Stimulated activated CD4-positive, alpha-beta T cell treated with anti-CD3 and anti-CD28 coated beads, Interleukin-15, amount 100 ng/mL, for 24 hours (primary cell): ENCODE measurements at regions not wholly inside any gene's neighbourhood (a gene's known extent, or its start where the extent isn't known, plus 50 kb on each side); places are given as distances from the start of the nearest gene placed in this dataset.

Experiments
- DNase-seq: peaks from one replicate; pipeline ENCODE4 v3.0.0-alpha.2; 2020

GRCh38 chr3:25056803-25057351 is 371.2 kb upstream of the RARB start:
- no peak for DNase-seq

GRCh38 chr3:25057379-25057778 is 370.7 kb upstream of the RARB start:
- no peak for DNase-seq

DNA sequence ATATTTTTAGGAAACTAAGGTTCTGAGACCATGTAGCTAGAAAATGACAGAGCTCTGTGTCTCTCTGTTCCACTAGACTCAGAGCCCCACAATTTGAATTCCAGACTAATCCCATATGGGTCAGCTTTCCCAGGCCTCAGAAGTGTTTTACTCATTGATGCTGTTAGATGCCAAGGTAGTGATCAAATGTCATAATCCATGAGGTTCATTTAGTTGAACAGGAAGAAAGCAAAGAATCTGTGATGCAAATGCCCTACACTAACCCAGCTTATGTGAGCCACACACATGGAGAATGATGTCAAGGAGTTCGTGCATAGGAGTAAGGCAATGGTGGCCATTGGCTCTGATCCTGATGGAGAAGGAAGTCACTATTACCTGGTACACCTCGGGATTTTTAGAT is 363.4 kb upstream of the RARB start:
- DNase-seq: no peak

DNA sequence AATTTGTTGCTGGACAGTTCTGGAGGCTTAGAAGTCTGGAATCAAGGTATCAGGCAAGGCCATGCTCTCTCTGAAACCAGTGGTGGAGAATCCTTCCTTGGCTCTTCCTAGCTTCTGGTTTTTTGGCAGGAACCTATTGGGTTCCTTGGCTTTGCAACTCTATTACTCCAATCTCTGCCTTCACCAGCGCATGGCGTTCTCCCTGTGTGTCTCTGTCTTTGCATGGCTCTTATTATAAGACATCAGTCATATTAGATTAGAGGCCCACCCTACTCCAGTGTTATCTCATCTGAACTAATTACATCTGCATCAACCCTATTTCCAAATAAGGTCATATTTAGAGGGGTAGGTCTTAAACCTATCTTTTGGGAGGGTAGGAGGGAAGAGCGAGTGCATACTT is 358.1 kb upstream of the RARB start:
- DNase-seq: no peak

GRCh38 chr3:25071846-25072245 is 356.2 kb upstream of the RARB start:
- no peak for DNase-seq

- DNase-seq: no peak
These were observed 354.6 kb upstream of the RARB start for GRCh38 chr3:25073423-25073822.

DNA sequence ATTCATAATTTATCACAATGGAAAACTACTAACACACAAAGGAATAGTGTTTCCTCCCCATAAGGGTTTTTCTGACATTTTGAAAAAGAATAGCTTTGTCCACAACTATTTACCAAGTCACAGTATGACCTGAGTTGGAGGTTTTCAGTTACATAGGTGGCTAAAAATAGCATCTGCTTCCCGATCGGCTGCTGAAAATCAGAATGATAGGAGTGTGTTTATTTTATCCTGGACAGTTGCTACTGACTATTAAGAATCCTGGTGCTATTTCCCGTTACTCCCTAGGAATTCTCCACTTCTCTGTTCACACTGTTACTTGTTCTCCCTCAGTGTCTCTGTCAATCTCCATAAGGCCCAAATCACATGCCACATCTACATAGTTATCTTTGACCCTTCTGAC is 353.9 kb upstream of the RARB start:
- no peak for DNase-seq

DNA sequence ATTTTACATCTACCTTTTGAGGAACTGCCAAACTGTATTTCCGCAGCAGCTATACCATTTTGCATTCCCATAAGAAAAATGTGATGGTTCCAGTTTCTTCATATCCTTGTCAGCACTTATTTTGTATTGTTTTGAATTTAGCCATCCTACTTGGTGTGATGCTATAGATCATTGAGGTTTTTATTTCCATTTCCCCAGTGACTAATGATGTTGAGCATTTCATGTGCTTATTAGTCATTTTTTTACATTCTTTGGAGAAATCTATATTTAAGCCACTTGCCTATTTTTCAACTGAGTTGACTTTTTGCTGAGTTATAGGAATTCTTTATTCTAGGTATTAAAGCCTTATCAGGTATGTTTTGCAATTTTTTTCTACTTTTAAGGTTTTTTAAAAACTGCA is 347.6 kb upstream of the RARB start:
- DNase-seq: no peak

DNA sequence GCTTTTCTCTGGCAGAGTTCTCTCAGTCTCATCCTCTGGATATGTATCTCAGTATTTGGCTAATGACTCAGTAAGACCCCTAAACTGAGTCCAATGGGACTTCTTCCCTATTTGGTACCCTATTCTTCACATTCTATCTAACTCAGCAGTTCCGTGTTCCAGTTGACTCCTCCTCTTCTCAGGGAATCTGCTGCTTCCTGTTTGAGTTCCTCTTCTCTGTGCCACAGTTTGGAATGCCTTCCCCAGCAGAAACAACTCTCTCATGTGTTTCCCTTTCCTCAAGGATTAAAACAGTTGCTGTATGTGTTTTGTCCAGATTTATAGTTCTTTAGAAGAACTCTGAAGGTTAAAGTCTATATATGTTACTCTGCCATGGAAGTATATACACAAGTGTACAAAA is 344.0 kb upstream of the RARB start:
- DNase-seq: no peak

DNA sequence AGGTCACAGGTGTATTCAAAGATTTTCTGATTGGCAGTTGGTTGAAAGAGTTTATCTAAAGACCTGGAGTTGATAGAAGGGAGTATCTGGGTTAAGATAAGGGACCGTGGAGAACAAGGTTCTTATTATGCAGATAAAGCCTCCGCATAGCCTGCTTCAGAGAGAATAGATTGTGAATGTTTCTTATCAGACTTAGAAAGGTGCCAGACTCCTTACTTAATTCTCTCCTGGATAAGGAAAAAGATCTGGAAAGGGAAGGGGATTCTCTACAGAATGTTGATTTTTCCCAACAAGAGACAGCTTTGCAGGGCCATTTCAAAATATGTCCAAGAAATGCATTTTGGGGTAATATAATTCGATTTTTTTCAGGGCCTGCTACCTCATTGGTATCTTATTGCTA is 341.3 kb upstream of the RARB start:
- DNase-seq: no peak

- DNase-seq: no peak
These were observed 339.8 kb upstream of the RARB start for GRCh38 chr3:25088284-25088683.

DNA sequence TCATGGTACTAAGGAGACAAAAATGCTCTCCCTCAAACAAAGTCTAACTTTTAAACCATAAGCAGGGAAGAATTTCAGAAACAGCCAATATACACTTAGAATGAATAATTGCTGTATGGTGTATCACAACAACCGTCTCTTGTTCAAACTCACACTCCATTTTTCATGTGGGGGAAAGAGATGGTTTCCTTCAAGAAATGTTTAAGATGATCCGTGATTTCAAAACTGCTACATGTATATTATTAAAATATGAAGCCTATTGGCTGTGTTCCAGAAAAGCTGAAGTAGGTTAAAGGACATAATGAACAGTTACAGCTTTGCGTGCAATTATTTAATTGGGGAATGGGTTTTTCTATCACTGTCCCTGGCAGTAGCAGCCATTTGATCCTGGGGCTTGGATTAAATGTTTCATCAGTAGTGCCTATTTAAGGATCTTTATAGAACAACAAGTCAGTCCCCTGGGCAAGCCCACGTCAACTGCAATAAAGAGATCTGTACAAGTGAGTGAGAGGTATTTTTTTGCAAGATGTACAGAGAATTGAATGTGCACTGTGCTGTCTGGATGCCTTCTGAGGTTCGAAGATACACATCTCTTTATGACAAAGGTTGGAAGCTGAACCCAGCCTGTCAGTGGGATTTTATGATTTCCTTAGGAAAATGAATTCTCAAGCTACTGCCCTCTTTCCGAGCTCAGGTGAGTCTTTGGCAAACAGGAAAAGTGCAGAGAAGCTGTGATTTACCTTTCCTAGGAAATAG is 337.2 kb upstream of the RARB start:
- no peak for DNase-seq

GRCh38 chr3:25091934-25092333 is 336.1 kb upstream of the RARB start:
- no peak for DNase-seq

DNA sequence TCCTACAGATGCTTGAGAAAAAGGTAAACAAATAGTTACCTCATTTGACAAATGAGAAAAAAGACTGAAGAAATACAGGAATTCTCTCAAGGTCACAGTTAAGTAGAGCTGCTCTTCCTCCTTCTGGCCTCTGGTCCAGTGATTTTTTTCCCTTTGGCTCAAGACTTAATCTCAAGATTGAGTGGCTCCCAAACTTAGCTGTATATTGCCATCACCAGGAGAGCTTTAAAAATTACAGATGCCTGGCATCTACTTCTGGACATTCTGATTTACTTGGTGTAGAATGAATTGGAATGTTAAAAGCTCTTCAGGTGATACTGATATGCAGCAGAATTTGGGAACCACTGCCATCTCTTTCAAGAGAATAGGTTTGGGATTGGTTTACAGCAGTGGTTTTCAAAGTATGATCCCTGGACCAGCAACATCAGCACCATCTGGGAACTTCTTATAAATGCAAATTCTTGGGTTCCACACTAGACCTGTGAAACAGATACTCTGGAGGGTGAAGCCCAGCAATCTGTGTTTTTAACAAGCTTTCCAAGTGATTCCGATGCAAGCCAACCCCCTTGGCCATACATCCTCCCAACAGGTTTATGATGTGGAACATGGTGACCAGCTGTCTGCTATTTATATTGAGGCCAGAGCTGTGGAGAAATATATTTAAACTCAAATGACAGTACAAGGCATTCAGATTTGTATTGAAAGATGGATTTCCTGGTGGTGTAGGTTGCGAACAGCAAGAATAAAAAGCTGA is 333.0 kb upstream of the RARB start:
- no peak for DNase-seq

DNA sequence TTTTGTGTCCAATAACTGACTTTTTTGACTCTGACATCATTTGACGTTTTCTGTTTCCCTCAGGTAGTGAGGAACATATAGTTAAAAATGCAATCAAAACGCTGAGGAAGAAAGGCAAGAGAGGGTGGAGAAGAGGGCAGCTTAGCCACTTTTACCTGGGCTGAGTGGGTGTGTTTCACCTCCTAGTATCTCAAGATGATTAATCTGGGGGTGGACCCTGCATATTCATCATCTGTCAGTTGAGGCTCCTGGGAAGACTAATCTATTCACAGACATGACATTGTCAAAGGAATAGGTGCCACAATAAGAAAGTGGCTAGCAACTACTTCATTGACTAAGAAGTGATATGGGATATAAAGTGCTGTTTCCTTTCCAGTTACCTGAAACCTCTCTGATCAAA is 331.5 kb upstream of the RARB start:
- DNase-seq: no peak

DNA sequence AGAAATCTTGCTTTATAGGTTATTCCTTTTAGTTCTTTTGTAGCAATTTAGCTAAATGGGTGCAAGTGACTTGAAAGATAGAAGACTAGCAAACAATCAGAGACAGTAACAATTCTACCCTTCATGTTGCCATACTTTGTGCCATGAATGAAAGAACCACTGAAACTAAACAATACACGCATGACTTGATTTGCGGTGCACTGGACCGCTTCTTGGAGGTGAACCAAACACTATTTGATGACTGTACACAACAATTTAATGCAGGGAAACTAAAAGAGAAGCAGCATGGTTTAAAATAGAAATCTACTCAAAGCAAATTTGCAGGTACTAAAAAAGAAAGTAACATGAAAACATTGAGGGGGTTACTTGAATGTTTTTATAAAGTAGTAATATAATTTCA is 331.0 kb upstream of the RARB start:
- no peak for DNase-seq

DNA sequence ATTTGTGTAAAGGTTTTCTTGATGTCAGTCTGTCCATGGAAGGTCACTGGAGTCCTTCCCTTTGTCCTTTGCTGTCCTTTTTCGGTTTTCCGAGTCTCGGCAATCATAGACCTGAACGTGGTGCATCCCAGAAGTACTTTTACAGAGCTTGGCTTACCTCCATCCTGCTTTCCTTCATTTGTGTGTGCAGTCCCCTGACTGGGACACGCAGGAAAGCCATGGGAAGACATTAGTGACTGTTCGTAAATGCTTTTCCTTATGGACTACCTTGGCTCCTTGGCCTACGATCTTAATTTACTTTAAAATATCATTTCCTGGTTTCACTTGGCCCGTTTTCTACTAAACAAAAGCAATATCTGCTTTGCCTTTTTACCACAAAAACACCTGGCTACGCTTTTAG is 328.4 kb upstream of the RARB start:
- no peak for DNase-seq

DNA sequence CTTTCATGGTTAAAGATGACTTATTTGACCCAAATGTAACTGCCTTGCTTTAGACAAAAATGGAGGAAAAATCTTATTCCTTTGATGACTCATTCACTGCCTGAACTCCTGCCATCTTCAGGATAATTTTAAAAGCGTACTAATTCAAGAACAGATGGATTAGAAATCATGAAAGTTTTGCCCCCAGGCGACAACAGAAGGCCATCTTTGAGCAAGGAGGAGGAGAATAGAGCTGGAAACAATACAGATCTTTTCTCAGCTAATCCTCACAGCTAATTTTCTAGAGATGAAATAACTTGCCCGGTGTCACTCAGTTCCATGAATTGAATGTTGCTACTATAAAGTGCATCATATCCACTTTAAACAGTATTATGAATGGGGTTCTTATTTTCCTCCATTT is 324.7 kb upstream of the RARB start:
- DNase-seq: no peak

DNA sequence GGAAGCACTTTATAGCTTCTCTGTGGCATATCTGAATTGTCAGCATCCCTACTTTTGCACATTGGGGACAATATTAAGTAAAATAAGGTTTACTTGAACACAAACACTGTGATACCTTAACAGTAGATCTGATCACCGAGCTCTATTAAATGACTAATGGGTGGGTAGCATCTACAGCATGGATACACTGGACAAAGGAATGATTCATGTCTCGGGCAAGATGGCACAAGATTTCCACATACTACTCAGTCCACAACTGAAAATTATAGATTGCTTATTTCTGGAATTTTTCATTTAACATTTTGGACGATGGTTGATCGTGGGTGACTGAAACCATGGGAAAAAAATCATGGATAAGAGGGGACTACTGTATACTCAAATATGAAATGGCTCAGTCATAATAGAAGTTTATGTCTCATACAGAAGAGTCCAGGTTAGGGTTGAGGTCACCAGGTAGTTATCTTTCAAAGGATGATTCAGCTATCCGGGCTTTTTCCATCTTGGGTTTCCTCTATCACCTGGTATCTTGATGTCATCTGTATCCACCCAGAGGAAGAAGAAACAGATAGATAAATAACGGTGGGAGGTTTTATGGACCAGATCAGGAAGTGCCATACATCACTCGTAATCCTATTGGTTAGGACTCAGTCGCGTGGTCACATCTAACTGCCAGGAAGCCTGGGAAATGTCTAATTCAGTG is 320.0 kb upstream of the RARB start:
- no peak for DNase-seq

DNA sequence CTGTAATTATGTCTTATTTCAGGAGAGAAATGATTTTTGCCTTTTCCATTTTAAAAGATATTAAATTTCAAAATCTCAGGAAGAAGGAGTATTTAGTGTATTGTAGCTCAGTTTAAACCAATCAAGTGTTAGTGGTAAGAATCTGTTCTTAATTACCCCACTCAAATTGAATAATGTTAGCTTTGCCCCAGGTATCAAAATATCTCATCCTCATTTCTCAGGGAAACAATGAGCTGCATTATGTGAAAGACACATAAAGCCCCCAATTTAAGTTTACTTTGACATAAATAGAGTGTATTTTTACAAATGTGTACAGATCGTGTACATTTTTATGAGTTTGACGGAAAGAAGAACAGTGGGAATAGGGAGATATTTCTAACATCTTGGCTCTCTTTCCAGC is 317.4 kb upstream of the RARB start:
- no peak for DNase-seq

GRCh38 chr3:25113891-25114290 is 314.2 kb upstream of the RARB start:
- no peak for DNase-seq

- no peak for DNase-seq
These were observed 313.5 kb upstream of the RARB start for GRCh38 chr3:25114532-25114931.

GRCh38 chr3:25117005-25117593 is 311.0 kb upstream of the RARB start:
- no peak for DNase-seq
